Glutamatergic neuron (in vitro differentiated cells): ENCODE measurements at regions not wholly inside any gene's neighbourhood (a gene's known extent, or its start where the extent isn't known, plus 50 kb on each side); places are given as distances from the start of the nearest gene placed in this dataset.
"Not testable (repeated sequence)": the region's sequence is repeated elsewhere in the genome, so short reads cannot be mapped to it uniquely, and the experiment has no call there.

Source experiments
- DNase-seq: peaks from one replicate; pipeline ENCODE4 v3.0.0; 2022
- H3K27ac Mint-ChIP-seq: one replicate; pipeline ENCODE4 v1.8.0; 2020; ENCODE audit warnings: mild to moderate bottlenecking, mixed read lengths, inconsistent platforms; ENCODE audit not compliant: unreplicated experiment
- H3K27me3 Mint-ChIP-seq: one replicate; pipeline ENCODE4 v1.8.0; 2020; ENCODE audit warnings: mild to moderate bottlenecking, moderate library complexity, mixed read lengths, inconsistent platforms; ENCODE audit not compliant: unreplicated experiment
- H3K36me3 Mint-ChIP-seq: one replicate; pipeline ENCODE4 v1.8.0; 2020; ENCODE audit warnings: mild to moderate bottlenecking, mixed read lengths, inconsistent platforms; ENCODE audit not compliant: unreplicated experiment
- H3K4me1 Mint-ChIP-seq: one replicate; pipeline ENCODE4 v1.8.0; 2020; ENCODE audit warnings: mild to moderate bottlenecking, low read depth, mixed read lengths, inconsistent platforms; ENCODE audit not compliant: unreplicated experiment
- H3K4me3 Mint-ChIP-seq: one replicate; pipeline ENCODE4 v1.8.0; 2020; ENCODE audit warnings: mild to moderate bottlenecking, mixed read lengths, inconsistent platforms; ENCODE audit not compliant: unreplicated experiment
- H3K9me3 Mint-ChIP-seq: one replicate; pipeline ENCODE4 v1.8.0; 2020; ENCODE audit warnings: mild to moderate bottlenecking, moderate library complexity, mixed read lengths, inconsistent platforms; ENCODE audit not compliant: unreplicated experiment
- CTCF ChIP-seq: fragments of 200-600 bp; sonication (generic); IDR thresholded peaks from one replicate; pipeline ENCODE4 v1.5.0; 2021; ENCODE audit not compliant: partially characterized antibody, unreplicated experiment

GRCh38 chr13:50742968-50743367 lies 100.5 kb downstream of the DLEU7 start:
- H3K36me3 Mint-ChIP-seq: peaks cover 4% of the 10 kb centered on the region
- no peak overlapping the region for H3K4me3 Mint-ChIP-seq

DNA sequence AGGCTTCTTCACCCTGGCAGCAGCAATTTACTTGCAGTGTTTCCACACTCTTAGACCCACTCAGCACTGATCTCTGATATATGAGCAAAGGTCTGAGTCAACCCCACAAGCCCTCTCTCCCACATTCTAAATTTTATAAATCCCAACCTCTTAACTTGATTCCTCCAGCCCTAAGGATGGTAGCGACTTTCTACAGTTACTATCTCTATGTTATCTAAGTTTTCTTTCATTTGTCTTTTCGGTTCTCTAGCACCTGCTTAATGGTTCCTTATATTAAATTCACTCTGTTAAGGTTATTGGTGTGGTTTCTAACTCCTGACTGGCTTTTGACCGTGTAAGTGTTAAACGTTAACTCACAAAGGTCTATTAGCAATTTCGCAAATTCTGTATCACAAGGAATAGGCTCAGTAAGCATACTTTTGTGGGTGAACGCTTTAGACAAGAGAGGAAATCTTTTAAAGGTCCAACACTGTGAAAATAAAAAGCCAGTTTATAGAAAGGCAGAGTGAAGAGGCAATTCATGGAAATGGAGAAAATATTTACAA lies 99.3 kb downstream of the DLEU7 start:
- H3K27ac Mint-ChIP-seq: no peak overlapping the region
- no peaks in the 10 kb centered on the region for H3K4me1 Mint-ChIP-seq
- no peaks in the 10 kb centered on the region for H3K27me3 Mint-ChIP-seq
- no peak overlapping the region for H3K4me3 Mint-ChIP-seq
- no peak for DNase-seq
- peaks cover 1% of the 10 kb centered on the region for H3K9me3 Mint-ChIP-seq
- peaks cover 4% of the 10 kb centered on the region for H3K36me3 Mint-ChIP-seq
- no peak for TF ChIP-seq CTCF

More at GRCh38 chr13:50742968-50743367, 100.5 kb downstream of the DLEU7 start:
- H3K4me1 Mint-ChIP-seq: no peaks in the 10 kb centered on the region
- H3K27ac Mint-ChIP-seq: no peak overlapping the region
- peaks cover 1% of the 10 kb centered on the region for H3K9me3 Mint-ChIP-seq
- H3K27me3 Mint-ChIP-seq: no peaks in the 10 kb centered on the region
- TF ChIP-seq CTCF: no peak
- no peak for DNase-seq

DNA sequence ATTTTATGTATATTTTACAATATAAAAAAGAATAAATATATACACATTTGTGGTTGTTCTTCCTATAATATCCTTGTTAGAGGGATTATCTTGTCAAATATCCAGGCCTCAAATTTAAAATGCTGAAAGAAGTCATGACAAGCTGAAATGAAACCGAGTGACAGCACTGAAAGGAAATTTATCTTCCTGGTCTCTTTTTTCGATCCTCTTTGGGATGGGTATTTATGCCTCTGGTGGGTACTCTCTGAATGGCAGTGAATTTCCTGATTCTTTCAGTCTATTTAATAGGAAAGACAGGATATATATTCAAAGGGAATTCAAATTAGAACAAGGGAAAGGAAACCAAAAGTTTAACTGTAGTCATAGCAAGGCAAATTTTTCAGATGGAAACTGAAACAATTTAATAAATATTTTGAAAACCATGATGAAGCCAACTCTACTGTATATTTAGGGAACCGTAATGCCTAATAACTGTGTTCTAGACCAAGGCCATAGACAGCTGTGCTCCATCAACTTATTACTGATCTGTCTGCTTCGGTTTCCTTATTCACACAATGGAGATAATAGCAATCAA lies 97.9 kb downstream of the DLEU7 start:
- peaks cover 1% of the 10 kb centered on the region for H3K9me3 Mint-ChIP-seq
- no peak for DNase-seq

DNA sequence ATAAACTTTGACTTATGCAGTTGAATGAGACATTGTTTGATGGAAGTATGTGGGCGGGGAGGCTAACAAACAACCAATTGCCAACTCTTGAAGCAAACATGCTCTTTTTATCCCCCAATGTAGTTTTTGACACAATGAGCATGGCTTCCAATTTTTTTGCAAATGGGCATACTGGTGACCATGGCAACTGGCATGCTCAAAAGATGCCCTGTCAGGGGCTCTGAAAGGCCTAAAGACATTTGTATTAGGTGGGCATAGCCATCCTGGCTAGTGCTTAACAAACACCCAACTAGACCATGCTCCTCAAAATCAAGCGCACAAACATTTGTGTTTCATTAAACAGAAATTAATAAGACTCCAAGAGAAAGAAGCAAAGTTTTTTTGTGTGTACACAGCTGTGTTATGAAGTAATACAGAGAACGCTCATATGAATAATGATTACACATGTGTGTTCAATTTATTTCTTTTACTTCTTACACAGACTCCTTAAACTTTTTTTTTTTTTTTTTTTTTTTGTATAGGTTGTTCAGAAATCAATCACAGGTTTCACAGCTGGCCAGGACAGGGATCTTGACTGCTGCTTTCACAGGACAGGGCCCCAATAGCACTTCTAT lies 95.6 kb downstream of the DLEU7 start:
- no peaks in the 10 kb centered on the region for H3K9me3 Mint-ChIP-seq
- H3K36me3 Mint-ChIP-seq: peaks cover 8% of the 10 kb centered on the region
- no peaks in the 10 kb centered on the region for H3K4me1 Mint-ChIP-seq
- DNase-seq: no peak
- no peak overlapping the region for H3K27ac Mint-ChIP-seq
- no peak for TF ChIP-seq CTCF
- no peak overlapping the region for H3K4me3 Mint-ChIP-seq
- H3K27me3 Mint-ChIP-seq: no peaks in the 10 kb centered on the region

More for the DNA sequence above, 97.9 kb downstream of the DLEU7 start:
- no peak for TF ChIP-seq CTCF
- Mint-ChIP-seq H3K4me1 (no peaks in the 10 kb centered on the region), H3K27me3 (no peaks in the 10 kb centered on the region), H3K4me3 (no peak overlapping the region), H3K27ac (no peak overlapping the region), H3K36me3 (peaks cover 12% of the 10 kb centered on the region)

DNA sequence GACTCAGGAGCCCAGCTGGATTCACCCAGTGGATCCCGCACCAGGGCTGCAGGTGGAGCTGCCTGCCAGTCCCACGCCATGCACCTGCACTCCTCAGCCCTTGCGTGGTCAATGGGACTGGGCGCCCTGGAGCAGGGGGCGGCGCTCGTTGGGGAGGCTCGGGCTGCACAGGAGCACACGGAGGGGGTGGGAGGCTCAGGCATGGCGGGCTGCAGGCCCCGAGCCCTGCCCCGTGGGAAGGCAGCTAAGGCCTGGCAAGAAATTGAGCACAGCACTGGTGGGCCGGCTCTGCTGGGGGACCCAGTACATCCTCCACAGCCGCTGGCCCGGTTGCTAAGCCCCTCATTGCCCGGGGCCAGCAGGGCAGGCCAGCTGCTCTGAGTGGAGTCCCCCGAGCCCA lies 90.3 kb downstream of the DLEU7 start:
- Mint-ChIP-seq H3K36me3 (peaks cover 30% of the 10 kb centered on the region), H3K9me3 (peaks cover 15% of the 10 kb centered on the region)
- H3K27ac Mint-ChIP-seq, DNase-seq, H3K4me1 Mint-ChIP-seq, H3K4me3 Mint-ChIP-seq, H3K27me3 Mint-ChIP-seq: not testable (repeated sequence)

DNA sequence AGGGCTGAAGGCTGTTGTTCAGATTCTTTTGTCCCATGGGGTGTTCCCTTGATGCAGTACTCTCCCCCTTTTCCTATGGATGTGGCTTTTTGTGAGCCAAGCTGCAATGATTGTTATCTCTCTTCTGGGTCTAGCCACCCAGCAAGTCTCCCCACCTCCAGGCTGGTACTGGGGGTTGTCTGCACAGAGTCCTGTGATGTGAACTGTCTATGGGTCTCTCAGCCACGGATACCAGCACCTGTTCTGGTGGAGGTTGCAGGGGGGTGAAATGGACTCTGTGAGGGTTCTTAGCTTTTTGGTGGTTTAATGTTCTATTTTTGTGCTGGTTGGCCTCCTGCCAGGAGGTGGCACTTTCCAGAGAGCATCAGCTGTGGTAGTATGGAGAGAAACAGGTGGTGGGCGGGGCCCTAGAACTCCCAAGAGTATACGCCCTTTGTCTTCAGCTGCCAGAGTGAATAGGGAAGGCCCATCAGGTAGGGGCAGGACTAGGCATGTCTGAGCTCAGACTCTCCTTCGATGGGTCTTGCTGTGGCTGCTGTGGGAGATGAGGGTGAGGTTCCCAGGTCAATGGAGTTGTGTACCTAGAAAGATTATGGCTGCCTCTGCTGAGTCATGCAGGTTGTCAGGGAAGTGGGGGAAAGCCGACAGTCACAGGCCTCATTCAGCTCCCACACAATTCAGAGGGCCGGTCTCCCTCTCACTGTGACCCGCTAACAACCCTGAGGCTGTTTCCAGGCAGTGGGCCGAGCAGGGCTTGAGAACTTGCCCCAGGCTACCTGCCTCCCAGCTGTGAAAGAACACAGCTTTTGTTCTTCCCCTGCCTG lies 87.4 kb downstream of the DLEU7 start:
- H3K27ac Mint-ChIP-seq: peak overlapping the region; percentile 84
- not testable (repeated sequence) for H3K4me1 Mint-ChIP-seq, H3K27me3 Mint-ChIP-seq
- H3K9me3 Mint-ChIP-seq: peaks cover 15% of the 10 kb centered on the region
- DNase-seq: peak; percentile 28
- H3K36me3 Mint-ChIP-seq: peaks cover 29% of the 10 kb centered on the region
- H3K4me3 Mint-ChIP-seq: peak overlapping the region; percentile 28
